DND-41 (cell line): ENCODE measurements at regions not wholly inside any gene's neighbourhood (a gene's known extent, or its start where the extent isn't known, plus 50 kb on each side); places are given as distances from the start of the nearest gene placed in this dataset.

Experiments
- ATAC-seq: fragments of 200-7000 bp; cut with Tn5 transposase; 3 replicates; pipeline ENCODE4 v1.9.1; 2021; ENCODE audit warnings: low read depth; ENCODE audit not compliant: insufficient read depth
- DNase-seq: peaks from one replicate; pipeline ENCODE4 v3.0.0-alpha.2; 2020
- H2AFZ ChIP-seq: 2 replicates; pipeline ENCODE4 v1.6.0; 2012; ENCODE audit warnings: low read depth, low read length
- H3K27ac ChIP-seq: 2 replicates; pipeline ENCODE4 v1.5.1; 2012; ENCODE audit warnings: low read length, inconsistent platforms
- H3K27me3 ChIP-seq: fragments of 200-600 bp; sonication (generic); 2 replicates; pipeline ENCODE4 v1.6.0; 2012; ENCODE audit warnings: low read length, mild to moderate bottlenecking, inconsistent platforms; ENCODE audit not compliant: insufficient read depth, poor library complexity
- H3K36me3 ChIP-seq: 2 replicates; pipeline ENCODE4 v1.5.1; 2012; ENCODE audit warnings: low read length, inconsistent platforms; ENCODE audit not compliant: insufficient read depth
- H3K4me1 ChIP-seq: 2 replicates; pipeline ENCODE4 v1.5.1; 2012; ENCODE audit warnings: mild to moderate bottlenecking, low read length; ENCODE audit not compliant: insufficient read depth
- H3K4me2 ChIP-seq: 2 replicates; pipeline ENCODE4 v1.6.0; 2012; ENCODE audit warnings: mild to moderate bottlenecking, moderate library complexity, low read length, inconsistent platforms; ENCODE audit not compliant: insufficient read depth
- H3K4me3 ChIP-seq, 2 experiments: fragments of 200-600 bp in 1 of 2; shearing (Covaris generic) in 1 of 2; 2 replicates each; pipeline ENCODE4 v1.5.1; 2012 to 2016; ENCODE audit warnings: inconsistent platforms in 2 of 2, low read length in 2 of 2, mild to moderate bottlenecking in 2 of 2, low read depth in 1 of 2, moderate library complexity in 1 of 2
- H3K79me2 ChIP-seq: 2 replicates; pipeline ENCODE4 v1.6.0; 2012; ENCODE audit warnings: low read length, inconsistent platforms; ENCODE audit not compliant: insufficient read depth
- H3K9ac ChIP-seq: 2 replicates; pipeline ENCODE4 v1.6.0; 2012; ENCODE audit warnings: low read depth, mild to moderate bottlenecking, inconsistent platforms, low read length, moderate library complexity
- H3K9me3 ChIP-seq: 2 replicates; pipeline ENCODE4 v1.5.1; 2012; ENCODE audit warnings: low read length, moderate library complexity, mild to moderate bottlenecking, inconsistent platforms; ENCODE audit not compliant: insufficient read depth, severe bottlenecking
- H4K20me1 ChIP-seq: 2 replicates; pipeline ENCODE4 v1.6.0; 2012; ENCODE audit warnings: low read length; ENCODE audit not compliant: insufficient read depth
- EZH2 ChIP-seq: IDR thresholded peaks from 3 replicates; pipeline ENCODE4 v1.6.1; 2012; ENCODE audit warnings: borderline replicate concordance, low read depth, mild to moderate bottlenecking, moderate library complexity, low read length, inconsistent platforms; ENCODE audit not compliant: severe bottlenecking
- TF ChIP-seq, protein P1 (sequence below): IDR thresholded peaks from 2 replicates; pipeline ENCODE4 v1.5.1; 2012; ENCODE audit warnings: borderline replicate concordance, low read length, moderate library complexity, mild to moderate bottlenecking; ENCODE audit not compliant: poor library complexity, severe bottlenecking; ENCODE audit errors: extremely low read depth

DNA sequence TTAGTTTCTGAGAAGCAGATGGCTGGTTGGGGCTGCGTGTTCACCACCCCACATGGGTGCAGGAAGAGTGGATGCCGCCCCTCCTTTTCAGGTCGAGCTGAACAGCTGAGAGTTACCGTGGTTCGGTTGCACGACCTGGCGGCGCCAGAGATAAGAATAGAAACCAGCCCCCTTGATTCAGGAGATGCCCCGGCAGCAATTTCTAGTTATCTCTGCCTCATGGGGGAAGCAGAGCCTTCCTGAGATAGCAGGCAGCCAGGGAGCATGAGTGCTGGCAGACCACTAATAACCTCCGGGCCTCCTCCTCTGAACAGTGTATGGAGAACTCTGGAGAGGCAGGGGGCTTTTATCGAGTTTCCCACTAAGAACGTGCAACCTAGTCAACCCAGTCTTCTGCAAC, 177.8 kb downstream of the NSG2 start:
- H3K9ac ChIP-seq: no peak overlapping the region
- TF ChIP-seq EZH2: no peak
- TF ChIP-seq, protein P1, sequence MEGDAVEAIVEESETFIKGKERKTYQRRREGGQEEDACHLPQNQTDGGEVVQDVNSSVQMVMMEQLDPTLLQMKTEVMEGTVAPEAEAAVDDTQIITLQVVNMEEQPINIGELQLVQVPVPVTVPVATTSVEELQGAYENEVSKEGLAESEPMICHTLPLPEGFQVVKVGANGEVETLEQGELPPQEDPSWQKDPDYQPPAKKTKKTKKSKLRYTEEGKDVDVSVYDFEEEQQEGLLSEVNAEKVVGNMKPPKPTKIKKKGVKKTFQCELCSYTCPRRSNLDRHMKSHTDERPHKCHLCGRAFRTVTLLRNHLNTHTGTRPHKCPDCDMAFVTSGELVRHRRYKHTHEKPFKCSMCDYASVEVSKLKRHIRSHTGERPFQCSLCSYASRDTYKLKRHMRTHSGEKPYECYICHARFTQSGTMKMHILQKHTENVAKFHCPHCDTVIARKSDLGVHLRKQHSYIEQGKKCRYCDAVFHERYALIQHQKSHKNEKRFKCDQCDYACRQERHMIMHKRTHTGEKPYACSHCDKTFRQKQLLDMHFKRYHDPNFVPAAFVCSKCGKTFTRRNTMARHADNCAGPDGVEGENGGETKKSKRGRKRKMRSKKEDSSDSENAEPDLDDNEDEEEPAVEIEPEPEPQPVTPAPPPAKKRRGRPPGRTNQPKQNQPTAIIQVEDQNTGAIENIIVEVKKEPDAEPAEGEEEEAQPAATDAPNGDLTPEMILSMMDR: no peak
- DNase-seq (no peak), ATAC-seq (no peak)
- H3K36me3 ChIP-seq: no peaks in the 10 kb centered on the region
- no peaks in the 10 kb centered on the region for H3K4me1 ChIP-seq
- no peak overlapping the region for H3K27ac ChIP-seq
- no peaks in the 10 kb centered on the region for H4K20me1 ChIP-seq
- no peak overlapping the region for H3K4me2 ChIP-seq
- H2AFZ ChIP-seq: no peak overlapping the region
- H3K9me3 ChIP-seq: no peaks in the 10 kb centered on the region
- H3K79me2 ChIP-seq: no peaks in the 10 kb centered on the region
- no peak overlapping the region for H3K4me3 ChIP-seq
- no peaks in the 10 kb centered on the region for H3K27me3 ChIP-seq

- Histone ChIP-seq H3K27ac (no peak overlapping the region), H3K4me1 (no peaks in the 10 kb centered on the region), H3K27me3 (peaks cover 2% of the 10 kb centered on the region), H2AFZ (no peak overlapping the region), H4K20me1 (no peaks in the 10 kb centered on the region), H3K36me3 (no peaks in the 10 kb centered on the region), H3K79me2 (no peaks in the 10 kb centered on the region), H3K4me3 (no peak overlapping the region), H3K9me3 (no peaks in the 10 kb centered on the region), H3K4me2 (no peak overlapping the region), H3K9ac (no peak overlapping the region)
- DNase-seq (no peak), ATAC-seq (no peak)
- TF ChIP-seq, protein P1: no peak
- no peak for TF ChIP-seq EZH2
These were observed 183.6 kb downstream of the NSG2 start for GRCh38 chr5:174229068-174229467.

GRCh38 chr5:174229514-174230370, 184.2 kb downstream of the NSG2 start:
- no peak overlapping the region for H3K4me2 ChIP-seq
- H3K4me1 ChIP-seq: no peaks in the 10 kb centered on the region
- ATAC-seq (no peak), DNase-seq (no peak)
- no peaks in the 10 kb centered on the region for H3K79me2 ChIP-seq
- H3K9me3 ChIP-seq: no peaks in the 10 kb centered on the region
- no peak overlapping the region for H3K27ac ChIP-seq
- no peak overlapping the region for H2AFZ ChIP-seq
- no peak overlapping the region for H3K4me3 ChIP-seq
- no peaks in the 10 kb centered on the region for H3K36me3 ChIP-seq
- peaks cover 2% of the 10 kb centered on the region for H3K27me3 ChIP-seq
- no peak overlapping the region for H3K9ac ChIP-seq
- H4K20me1 ChIP-seq: no peaks in the 10 kb centered on the region
- TF ChIP-seq, protein P1: no peak
- TF ChIP-seq EZH2: no peak
